Upper lobe of right lung (tissue), 1 donor: ENCODE measurements at regions not wholly inside any gene's neighbourhood (a gene's known extent, or its start where the extent isn't known, plus 50 kb on each side); places are given as distances from the start of the nearest gene placed in this dataset.

Experiments used
- ATAC-seq: fragments of 200-7000 bp; cut with Tn5 transposase; one replicate; pipeline ENCODE4 v1.9.1; 2020; ENCODE audit warnings: mild to moderate bottlenecking, moderate library complexity
- DNase-seq: peaks from one replicate; pipeline ENCODE4 v3.0.0-alpha.2; 2020
- H3K27ac ChIP-seq: fragments of 200-600 bp; one replicate; pipeline ENCODE4 v1.8.0; 2022
- H3K27me3 ChIP-seq: fragments of 200-600 bp; one replicate; pipeline ENCODE4 v1.8.0; 2022; ENCODE audit warnings: mild to moderate bottlenecking
- H3K36me3 ChIP-seq: fragments of 200-600 bp; one replicate; pipeline ENCODE4 v1.8.0; 2022
- H3K4me1 ChIP-seq: fragments of 200-600 bp; one replicate; pipeline ENCODE4 v1.8.0; 2022
- H3K4me3 ChIP-seq: fragments of 200-600 bp; one replicate; pipeline ENCODE4 v1.8.0; 2022; ENCODE audit warnings: mild to moderate bottlenecking
- H3K9me3 ChIP-seq: fragments of 200-600 bp; one replicate; pipeline ENCODE4 v1.8.0; 2022
- intact Hi-C: fragments of 100-400 bp; cut with DNase I; formaldehyde crosslinking; loops from one replicate; pipeline ENCODE4 v1.11.0; 2022
- TF ChIP-seq, protein P1 (sequence below): fragments of 200-600 bp; IDR thresholded peaks from one replicate; pipeline ENCODE4 v1.8.0; 2022; ENCODE audit warnings: antibody characterized with exemption
- donor health status: DM: no; HTN: yes; CAD: no; lungs with severe emphysema.

DNA sequence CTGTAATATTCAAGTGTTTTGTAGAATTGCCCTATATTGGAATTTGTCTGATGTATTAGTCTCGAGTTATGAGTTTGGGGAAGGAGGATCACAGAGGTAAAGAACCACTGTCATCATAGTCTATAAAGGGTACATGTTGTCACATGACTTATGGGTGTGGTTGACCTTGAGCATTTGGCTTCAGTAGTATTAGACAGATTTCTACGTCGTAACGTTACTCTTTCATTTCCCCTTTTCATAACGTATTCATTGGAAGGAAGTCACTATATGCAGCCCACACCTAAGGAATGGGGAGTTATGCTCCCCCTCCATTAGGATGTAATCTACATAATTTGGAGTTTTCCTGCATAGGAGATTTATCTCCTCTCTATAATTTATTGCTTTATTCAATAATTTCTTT lies 110.1 kb upstream of the VAV3 start:
- no peaks in the 10 kb centered on the region for H3K9me3 ChIP-seq
- H3K36me3 ChIP-seq: no peaks in the 10 kb centered on the region
- H3K4me1 ChIP-seq: no peaks in the 10 kb centered on the region
- TF ChIP-seq, protein P1, sequence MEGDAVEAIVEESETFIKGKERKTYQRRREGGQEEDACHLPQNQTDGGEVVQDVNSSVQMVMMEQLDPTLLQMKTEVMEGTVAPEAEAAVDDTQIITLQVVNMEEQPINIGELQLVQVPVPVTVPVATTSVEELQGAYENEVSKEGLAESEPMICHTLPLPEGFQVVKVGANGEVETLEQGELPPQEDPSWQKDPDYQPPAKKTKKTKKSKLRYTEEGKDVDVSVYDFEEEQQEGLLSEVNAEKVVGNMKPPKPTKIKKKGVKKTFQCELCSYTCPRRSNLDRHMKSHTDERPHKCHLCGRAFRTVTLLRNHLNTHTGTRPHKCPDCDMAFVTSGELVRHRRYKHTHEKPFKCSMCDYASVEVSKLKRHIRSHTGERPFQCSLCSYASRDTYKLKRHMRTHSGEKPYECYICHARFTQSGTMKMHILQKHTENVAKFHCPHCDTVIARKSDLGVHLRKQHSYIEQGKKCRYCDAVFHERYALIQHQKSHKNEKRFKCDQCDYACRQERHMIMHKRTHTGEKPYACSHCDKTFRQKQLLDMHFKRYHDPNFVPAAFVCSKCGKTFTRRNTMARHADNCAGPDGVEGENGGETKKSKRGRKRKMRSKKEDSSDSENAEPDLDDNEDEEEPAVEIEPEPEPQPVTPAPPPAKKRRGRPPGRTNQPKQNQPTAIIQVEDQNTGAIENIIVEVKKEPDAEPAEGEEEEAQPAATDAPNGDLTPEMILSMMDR: no peak
- DNase-seq: no peak
- H3K27me3 ChIP-seq: no peaks in the 10 kb centered on the region
- H3K4me3 ChIP-seq: no peak overlapping the region
- H3K27ac ChIP-seq: no peak overlapping the region
- ATAC-seq: peak; percentile 88
- intact Hi-C loops: no loop called here

- no peak overlapping the region for H3K27ac ChIP-seq
- no peak for ATAC-seq
These were observed 107.8 kb upstream of the VAV3 start for GRCh38 chr1:108072776-108073175.

DNA sequence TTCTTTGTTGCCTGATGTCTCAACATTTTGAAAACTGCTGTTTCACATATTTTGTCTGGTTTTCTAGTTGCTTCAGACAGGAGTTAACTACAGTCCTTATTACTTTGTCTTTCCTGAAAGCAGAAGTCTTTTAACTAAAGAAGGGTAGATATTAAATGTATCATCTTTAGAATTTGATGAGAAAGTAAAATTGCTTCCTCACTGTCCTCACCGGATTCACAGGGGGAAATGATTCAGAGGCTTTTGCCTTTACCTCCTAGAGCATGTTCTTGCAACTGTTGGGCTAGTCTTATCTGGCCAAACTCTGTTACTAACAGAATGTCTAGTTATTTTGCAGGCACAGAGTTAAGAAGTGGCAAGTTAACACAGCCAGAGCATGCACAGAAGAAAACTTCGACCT lies 107.2 kb upstream of the VAV3 start:
- TF ChIP-seq, protein P1: no peak
- DNase-seq: no peak
- Histone ChIP-seq H3K27me3 (no peaks in the 10 kb centered on the region), H3K27ac (no peak overlapping the region), H3K4me3 (no peak overlapping the region), H3K36me3 (no peaks in the 10 kb centered on the region), H3K4me1 (peaks cover 3% of the 10 kb centered on the region), H3K9me3 (no peaks in the 10 kb centered on the region)
- no peak for ATAC-seq
- intact Hi-C loops: no loop called here

More at GRCh38 chr1:108072776-108073175, 107.8 kb upstream of the VAV3 start:
- DNase-seq: no peak
- no peaks in the 10 kb centered on the region for H3K9me3 ChIP-seq
- no peaks in the 10 kb centered on the region for H3K36me3 ChIP-seq
- TF ChIP-seq, protein P1: no peak
- intact Hi-C loops: no loop called here
- peaks cover 2% of the 10 kb centered on the region for H3K4me1 ChIP-seq
- no peaks in the 10 kb centered on the region for H3K27me3 ChIP-seq
- H3K4me3 ChIP-seq: no peak overlapping the region

DNA sequence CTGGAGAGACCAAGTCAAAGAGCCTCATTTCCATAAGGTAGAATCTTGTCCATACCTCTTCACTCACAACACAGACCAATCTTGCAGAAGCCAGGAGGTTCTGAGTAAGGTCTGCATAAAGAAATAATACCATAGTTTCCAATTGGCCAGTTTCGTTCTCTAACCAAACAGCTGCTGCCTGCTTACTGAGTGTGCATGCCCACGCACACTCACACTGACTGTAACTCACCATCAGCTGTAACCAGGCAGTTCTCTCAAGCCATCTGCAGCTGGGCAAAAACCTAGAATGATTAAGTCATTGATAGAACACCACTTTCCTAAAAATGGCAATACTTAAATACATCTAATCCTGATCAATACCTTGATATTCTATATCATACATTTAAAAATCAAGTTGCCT lies 106.6 kb upstream of the VAV3 start:
- Histone ChIP-seq H3K36me3 (no peaks in the 10 kb centered on the region), H3K27me3 (no peaks in the 10 kb centered on the region), H3K4me1 (peaks cover 3% of the 10 kb centered on the region), H3K4me3 (no peak overlapping the region), H3K9me3 (no peaks in the 10 kb centered on the region), H3K27ac (no peak overlapping the region)
- intact Hi-C loops: no loop called here
- TF ChIP-seq, protein P1: no peak
- ATAC-seq (peak; percentile 40), DNase-seq (no peak)

DNA sequence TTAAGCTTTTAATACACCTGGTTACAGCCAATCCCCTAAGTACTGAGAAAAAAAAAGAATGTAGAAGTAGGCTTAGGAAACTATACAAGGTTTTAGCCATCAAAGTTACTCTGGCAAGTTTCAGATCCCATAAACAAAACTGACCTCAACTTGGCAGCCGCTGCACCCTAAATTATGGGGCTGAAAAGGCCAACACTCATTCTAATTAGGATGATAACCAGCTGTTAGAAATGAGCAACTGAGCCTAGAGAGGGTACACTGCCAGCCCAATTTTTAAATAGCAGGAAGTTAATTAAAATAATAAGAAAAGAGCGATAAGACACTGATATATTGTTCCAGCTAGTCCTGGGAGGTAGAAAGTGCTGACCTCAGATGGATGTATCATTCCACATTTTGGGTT lies 105.7 kb upstream of the VAV3 start:
- Histone ChIP-seq H3K9me3 (no peaks in the 10 kb centered on the region), H3K36me3 (no peaks in the 10 kb centered on the region), H3K27ac (no peak overlapping the region), H3K4me1 (peaks cover 3% of the 10 kb centered on the region), H3K4me3 (no peak overlapping the region), H3K27me3 (no peaks in the 10 kb centered on the region)
- no peak for DNase-seq
- no peak for ATAC-seq
- TF ChIP-seq, protein P1: no peak
- intact Hi-C loops: no loop called here

DNA sequence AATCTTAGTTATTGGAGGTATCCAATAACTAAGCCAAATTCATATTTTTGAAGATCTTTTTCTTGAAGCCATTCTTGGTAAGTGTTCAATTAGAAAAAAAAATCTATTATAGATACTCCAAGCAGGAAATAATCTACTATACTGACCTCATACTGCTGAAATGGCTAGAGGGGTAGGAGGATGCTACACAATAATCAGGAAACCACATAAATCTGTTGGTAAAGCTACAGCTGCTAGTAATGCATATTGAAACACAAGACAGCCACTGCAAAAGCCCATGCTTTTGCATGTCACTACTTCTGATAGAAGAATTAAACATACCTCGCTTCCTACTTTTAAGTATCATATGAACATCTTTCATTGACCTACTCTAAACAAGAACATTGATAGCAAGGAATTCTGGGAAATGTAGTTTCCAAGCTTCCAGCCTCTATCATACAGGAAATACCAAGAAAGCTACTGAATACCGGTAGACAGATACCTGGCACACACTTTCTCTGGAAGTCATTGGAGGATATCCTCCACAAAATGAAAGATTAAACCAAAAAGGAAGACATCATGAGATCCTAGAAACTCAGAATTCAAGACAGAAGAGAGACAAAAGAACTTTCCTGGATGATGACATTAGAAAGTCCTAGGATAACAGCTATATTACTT lies 103.0 kb upstream of the VAV3 start:
- Histone ChIP-seq H3K27me3 (no peaks in the 10 kb centered on the region), H3K9me3 (no peaks in the 10 kb centered on the region), H3K27ac (no peak overlapping the region), H3K4me1 (peaks cover 3% of the 10 kb centered on the region), H3K36me3 (no peaks in the 10 kb centered on the region), H3K4me3 (no peak overlapping the region)
- TF ChIP-seq, protein P1: no peak
- ATAC-seq: no peak
- no peak for DNase-seq
- intact Hi-C loops: no loop called here
